Astrocyte (in vitro differentiated cells and primary cell): ENCODE measurements at regions not wholly inside any gene's neighbourhood (a gene's known extent, or its start where the extent isn't known, plus 50 kb on each side); places are given as distances from the start of the nearest gene placed in this dataset.

ENCODE experiments used
- DNase-seq: peaks from one replicate; pipeline ENCODE4 v3.0.0-alpha.2; 2010; ENCODE audit warnings: low read depth
- FAIRE-seq: peaks from 2 replicates; lab custom pipeline; 2011; peaks lifted over from hg19 to GRCh38; lab: Jason Lieb, UNC
- H2AFZ ChIP-seq: 2 replicates; pipeline ENCODE4 v1.6.0; 2012; ENCODE audit warnings: low read depth, low read length, inconsistent platforms
- H3K27ac ChIP-seq: 2 replicates; pipeline ENCODE4 v1.5.1; 2011; ENCODE audit warnings: low read depth, low read length, inconsistent platforms
- H3K27me3 ChIP-seq: 2 replicates; pipeline ENCODE4 v1.6.0; 2011; ENCODE audit warnings: low read length, inconsistent platforms; ENCODE audit not compliant: insufficient read depth
- H3K36me3 ChIP-seq: 2 replicates; pipeline ENCODE4 v1.5.1; 2011; ENCODE audit warnings: low read length, inconsistent platforms; ENCODE audit not compliant: insufficient read depth
- H3K4me1 ChIP-seq: 2 replicates; pipeline ENCODE4 v1.5.1; 2011; ENCODE audit warnings: low read length, inconsistent platforms; ENCODE audit not compliant: insufficient read depth
- H3K4me2 ChIP-seq: 2 replicates; pipeline ENCODE4 v1.6.0; 2012; ENCODE audit warnings: low read length, inconsistent platforms
- H3K4me3 ChIP-seq: 2 replicates; pipeline ENCODE4 v1.5.1; 2011; ENCODE audit warnings: low read depth, mild to moderate bottlenecking, low read length, inconsistent platforms; ENCODE audit not compliant: insufficient read depth
- H3K79me2 ChIP-seq: 2 replicates; pipeline ENCODE4 v1.6.0; 2012; ENCODE audit warnings: mild to moderate bottlenecking, low read length, inconsistent platforms; ENCODE audit not compliant: insufficient read depth
- H3K9ac ChIP-seq: 2 replicates; pipeline ENCODE4 v1.6.0; 2012; ENCODE audit warnings: mild to moderate bottlenecking, low read length, inconsistent platforms
- H3K9me3 ChIP-seq: 2 replicates; pipeline ENCODE4 v1.5.1; 2012; ENCODE audit warnings: low read depth, mild to moderate bottlenecking, low read length, inconsistent platforms; ENCODE audit not compliant: insufficient read depth
- H4K20me1 ChIP-seq: 2 replicates; pipeline ENCODE4 v1.6.0; 2012; ENCODE audit warnings: low read length, inconsistent platforms; ENCODE audit not compliant: insufficient read depth
- H3K27ac Mint-ChIP-seq: one replicate; pipeline ENCODE4 v1.8.0; 2021; ENCODE audit warnings: mild to moderate bottlenecking, mixed read lengths; ENCODE audit not compliant: unreplicated experiment
- H3K27me3 Mint-ChIP-seq: one replicate; pipeline ENCODE4 v1.8.0; 2021; ENCODE audit warnings: low read depth, mixed read lengths; ENCODE audit not compliant: unreplicated experiment
- H3K36me3 Mint-ChIP-seq: one replicate; pipeline ENCODE4 v1.8.0; 2021; ENCODE audit warnings: low read depth, mixed read lengths; ENCODE audit not compliant: unreplicated experiment
- H3K4me1 Mint-ChIP-seq: one replicate; pipeline ENCODE4 v1.8.0; 2021; ENCODE audit warnings: low read depth, mixed read lengths; ENCODE audit not compliant: unreplicated experiment
- H3K4me3 Mint-ChIP-seq: one replicate; pipeline ENCODE4 v1.8.0; 2021; ENCODE audit warnings: mild to moderate bottlenecking, moderate library complexity, mixed read lengths; ENCODE audit not compliant: unreplicated experiment
- H3K9me3 Mint-ChIP-seq: one replicate; pipeline ENCODE4 v1.8.0; 2021; ENCODE audit warnings: mild to moderate bottlenecking, mixed read lengths; ENCODE audit not compliant: unreplicated experiment
- EZH2 ChIP-seq: IDR thresholded peaks from 2 replicates; pipeline ENCODE4 v1.6.1; 2012; ENCODE audit warnings: mild to moderate bottlenecking, low read length, inconsistent platforms; ENCODE audit not compliant: insufficient read depth
- TF ChIP-seq, protein P1 (sequence below): IDR thresholded peaks from 2 replicates; pipeline ENCODE4 v1.5.1; 2011; ENCODE audit warnings: low read depth, mild to moderate bottlenecking, inconsistent platforms, low read length, moderate library complexity; ENCODE audit not compliant: insufficient read depth

DNA sequence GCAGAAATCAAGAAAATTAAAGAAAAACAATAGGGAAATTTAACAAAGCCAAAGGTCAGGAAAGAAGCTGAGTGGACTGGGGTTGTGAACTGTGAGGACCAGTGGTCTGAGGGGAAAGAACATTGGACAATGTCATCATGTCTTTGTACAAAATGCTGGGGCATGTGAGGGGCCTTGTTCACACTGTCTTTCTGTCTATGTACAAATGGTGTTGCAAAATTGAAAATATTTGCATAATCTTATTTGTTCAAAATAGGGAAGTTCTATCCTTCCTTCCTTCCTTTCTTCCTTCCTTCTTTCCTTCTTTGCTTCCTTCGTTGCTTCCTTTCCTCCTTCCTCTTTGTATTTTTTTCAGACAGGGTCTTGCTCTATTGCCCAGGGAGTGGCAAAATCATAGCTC lies 79.2 kb upstream of the SCEL start:
- FAIRE-seq (no peak), DNase-seq (no peak)

DNA sequence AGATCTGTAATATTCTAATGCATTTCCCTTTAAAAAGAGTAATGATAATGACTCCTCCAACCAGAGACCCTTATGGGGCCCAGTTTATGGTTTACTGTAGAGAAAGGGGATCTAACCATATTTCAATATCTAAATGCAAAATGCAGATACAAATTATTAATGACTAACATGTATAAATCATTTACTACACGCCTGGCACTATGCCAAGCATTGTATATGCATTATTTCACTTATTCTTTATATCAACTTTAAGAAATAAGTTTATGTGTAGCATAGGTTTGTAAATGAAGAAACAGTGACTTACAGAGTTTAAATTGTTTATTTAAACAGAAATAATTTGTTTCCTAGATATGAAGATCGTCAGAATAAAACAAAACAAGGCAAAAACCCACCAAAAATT lies 86.2 kb upstream of the SCEL start:
- H3K27ac ChIP-seq = no peak overlapping the region
- no peaks in the 10 kb centered on the region for H3K4me1 ChIP-seq
- H3K9ac ChIP-seq = no peak overlapping the region
- FAIRE-seq (no peak), DNase-seq (no peak)
- no peak overlapping the region for H3K4me3 Mint-ChIP-seq
- no peaks in the 10 kb centered on the region for H3K36me3 ChIP-seq
- no peaks in the 10 kb centered on the region for H3K4me1 Mint-ChIP-seq
- no peaks in the 10 kb centered on the region for H4K20me1 ChIP-seq
- H3K9me3 ChIP-seq = no peaks in the 10 kb centered on the region
- no peak overlapping the region for H2AFZ ChIP-seq
- H3K79me2 ChIP-seq = no peaks in the 10 kb centered on the region
- H3K36me3 Mint-ChIP-seq = no peaks in the 10 kb centered on the region
- no peaks in the 10 kb centered on the region for H3K9me3 Mint-ChIP-seq
- no peak for TF ChIP-seq EZH2
- TF ChIP-seq, protein P1, sequence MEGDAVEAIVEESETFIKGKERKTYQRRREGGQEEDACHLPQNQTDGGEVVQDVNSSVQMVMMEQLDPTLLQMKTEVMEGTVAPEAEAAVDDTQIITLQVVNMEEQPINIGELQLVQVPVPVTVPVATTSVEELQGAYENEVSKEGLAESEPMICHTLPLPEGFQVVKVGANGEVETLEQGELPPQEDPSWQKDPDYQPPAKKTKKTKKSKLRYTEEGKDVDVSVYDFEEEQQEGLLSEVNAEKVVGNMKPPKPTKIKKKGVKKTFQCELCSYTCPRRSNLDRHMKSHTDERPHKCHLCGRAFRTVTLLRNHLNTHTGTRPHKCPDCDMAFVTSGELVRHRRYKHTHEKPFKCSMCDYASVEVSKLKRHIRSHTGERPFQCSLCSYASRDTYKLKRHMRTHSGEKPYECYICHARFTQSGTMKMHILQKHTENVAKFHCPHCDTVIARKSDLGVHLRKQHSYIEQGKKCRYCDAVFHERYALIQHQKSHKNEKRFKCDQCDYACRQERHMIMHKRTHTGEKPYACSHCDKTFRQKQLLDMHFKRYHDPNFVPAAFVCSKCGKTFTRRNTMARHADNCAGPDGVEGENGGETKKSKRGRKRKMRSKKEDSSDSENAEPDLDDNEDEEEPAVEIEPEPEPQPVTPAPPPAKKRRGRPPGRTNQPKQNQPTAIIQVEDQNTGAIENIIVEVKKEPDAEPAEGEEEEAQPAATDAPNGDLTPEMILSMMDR = no peak
- no peaks in the 10 kb centered on the region for H3K27me3 ChIP-seq
- no peak overlapping the region for H3K4me3 ChIP-seq
- H3K4me2 ChIP-seq = no peak overlapping the region
- H3K27ac Mint-ChIP-seq = no peak overlapping the region
- no peaks in the 10 kb centered on the region for H3K27me3 Mint-ChIP-seq

More for the DNA sequence above, 79.2 kb upstream of the SCEL start:
- Histone ChIP-seq H4K20me1 (no peaks in the 10 kb centered on the region), H3K9ac (no peak overlapping the region), H3K27ac (no peak overlapping the region), H3K36me3 (no peaks in the 10 kb centered on the region), H2AFZ (no peak overlapping the region), H3K4me1 (no peaks in the 10 kb centered on the region), H3K79me2 (no peaks in the 10 kb centered on the region), H3K27me3 (no peaks in the 10 kb centered on the region), H3K9me3 (no peaks in the 10 kb centered on the region), H3K4me3 (no peak overlapping the region), H3K4me2 (no peak overlapping the region)
- no peaks in the 10 kb centered on the region for H3K9me3 Mint-ChIP-seq
- H3K27me3 Mint-ChIP-seq = no peaks in the 10 kb centered on the region
- no peaks in the 10 kb centered on the region for H3K36me3 Mint-ChIP-seq
- no peak for TF ChIP-seq EZH2
- TF ChIP-seq, protein P1 = no peak
- no peak overlapping the region for H3K27ac Mint-ChIP-seq
- no peaks in the 10 kb centered on the region for H3K4me1 Mint-ChIP-seq
- H3K4me3 Mint-ChIP-seq = no peak overlapping the region

DNA sequence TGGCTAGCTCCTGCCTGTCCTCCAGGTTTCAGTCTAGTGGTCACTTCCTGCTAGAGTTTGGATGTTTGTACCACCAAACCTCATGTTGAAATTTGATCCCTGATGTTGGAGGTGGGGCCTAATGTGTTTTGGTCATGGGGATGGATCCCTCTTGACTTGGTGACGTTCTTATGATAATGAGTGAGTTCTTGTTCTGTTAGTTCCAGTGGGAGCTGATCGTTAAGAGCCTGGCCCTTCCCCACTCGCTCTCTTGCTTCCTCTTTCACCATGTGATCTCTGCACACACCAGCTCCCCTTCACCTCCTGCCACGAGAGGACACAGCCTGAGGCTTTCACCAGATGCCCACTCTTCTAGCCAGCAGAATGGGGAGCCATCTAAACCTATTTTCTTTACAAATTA lies 86.8 kb upstream of the SCEL start:
- H2AFZ ChIP-seq = no peak overlapping the region
- H3K9ac ChIP-seq = no peak overlapping the region
- H3K4me3 ChIP-seq = no peak overlapping the region
- H3K4me1 Mint-ChIP-seq = no peaks in the 10 kb centered on the region
- H3K9me3 ChIP-seq = no peaks in the 10 kb centered on the region
- H3K9me3 Mint-ChIP-seq = no peaks in the 10 kb centered on the region
- no peak overlapping the region for H3K27ac ChIP-seq
- no peak overlapping the region for H3K27ac Mint-ChIP-seq
- H3K27me3 ChIP-seq = no peaks in the 10 kb centered on the region
- no peak for DNase-seq
- H4K20me1 ChIP-seq = no peaks in the 10 kb centered on the region
- H3K36me3 Mint-ChIP-seq = no peaks in the 10 kb centered on the region
- TF ChIP-seq, protein P1 = no peak
- no peak for TF ChIP-seq EZH2
- H3K4me2 ChIP-seq = no peak overlapping the region
- H3K79me2 ChIP-seq = no peaks in the 10 kb centered on the region
- H3K4me1 ChIP-seq = no peaks in the 10 kb centered on the region
- FAIRE-seq = no peak
- H3K4me3 Mint-ChIP-seq = no peak overlapping the region
- no peaks in the 10 kb centered on the region for H3K27me3 Mint-ChIP-seq
- no peaks in the 10 kb centered on the region for H3K36me3 ChIP-seq
